Frontal cortex (tissue), 3 donors: ENCODE measurements at regions not wholly inside any gene's neighbourhood (a gene's known extent, or its start where the extent isn't known, plus 50 kb on each side); places are given as distances from the start of the nearest gene placed in this dataset.
A peak's percentile ranks its signal among the peaks of the same experiment; 100 is the strongest.

ENCODE experiments used
- DNase-seq, 2 donors: peaks; one replicate each; pipeline ENCODE4 v3.0.0; 2012; ENCODE audit warnings: low spot score in 2 of 2
- FAIRE-seq: peaks from 2 replicates; lab custom pipeline; 2012; peaks lifted over from hg19 to GRCh38; lab: Jason Lieb, UNC
- donor health status: control.
- donor health status: control.
- donor health status: control.

- FAIRE-seq (no peak), DNase-seq (no peak)
These were observed 158.8 kb downstream of the KLF13 start for GRCh38 chr15:31485431-31485830.

DNA sequence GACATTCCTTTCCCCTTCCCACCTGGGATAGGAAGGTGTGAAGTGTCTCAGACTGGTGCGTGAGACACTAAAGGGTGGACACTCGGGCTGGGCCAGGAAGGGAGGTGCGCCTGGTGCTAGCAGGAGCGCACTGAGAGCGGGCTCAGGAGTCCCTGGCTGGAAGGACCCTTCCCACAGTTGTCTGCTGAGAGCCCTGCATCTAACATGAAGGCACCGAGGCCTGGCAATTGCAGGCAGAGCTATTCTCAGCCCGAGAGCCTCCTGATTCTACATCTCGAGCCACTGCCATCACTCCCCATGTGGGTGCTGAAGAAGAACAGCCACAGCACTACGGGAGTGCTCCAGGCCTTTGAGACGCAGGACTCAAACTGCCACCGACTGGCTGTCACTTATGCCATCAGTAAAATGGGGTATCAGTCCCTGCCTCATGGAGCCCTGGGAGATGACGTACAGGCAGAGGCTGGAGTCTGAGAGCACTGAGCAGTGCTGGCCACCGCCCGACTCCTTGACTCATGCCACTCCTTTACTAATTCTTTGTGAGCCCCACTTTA, 159.4 kb downstream of the KLF13 start:
- DNase-seq (no peak), FAIRE-seq (no peak)

DNA sequence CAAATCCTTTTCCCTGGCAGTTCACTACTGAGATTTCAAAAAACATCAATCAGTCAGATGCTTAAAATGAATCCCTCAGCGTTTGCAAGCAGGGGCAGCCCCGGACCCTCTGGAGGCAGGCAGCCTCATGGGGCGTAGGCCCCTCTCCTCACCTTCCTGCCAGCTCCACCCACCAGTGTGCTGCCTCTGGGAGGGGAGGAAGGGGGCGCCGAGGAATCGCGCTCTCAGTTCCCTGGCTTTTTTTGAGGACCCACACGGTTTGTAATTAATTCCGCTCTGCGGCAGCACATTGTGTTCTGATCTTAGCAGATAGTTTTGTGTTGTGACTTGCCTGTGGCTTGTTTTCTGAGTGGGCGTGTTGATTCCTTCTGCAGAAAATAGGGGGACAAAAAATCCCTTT, 159.9 kb downstream of the KLF13 start:
- FAIRE-seq (no peak), DNase-seq (no peak)

DNA sequence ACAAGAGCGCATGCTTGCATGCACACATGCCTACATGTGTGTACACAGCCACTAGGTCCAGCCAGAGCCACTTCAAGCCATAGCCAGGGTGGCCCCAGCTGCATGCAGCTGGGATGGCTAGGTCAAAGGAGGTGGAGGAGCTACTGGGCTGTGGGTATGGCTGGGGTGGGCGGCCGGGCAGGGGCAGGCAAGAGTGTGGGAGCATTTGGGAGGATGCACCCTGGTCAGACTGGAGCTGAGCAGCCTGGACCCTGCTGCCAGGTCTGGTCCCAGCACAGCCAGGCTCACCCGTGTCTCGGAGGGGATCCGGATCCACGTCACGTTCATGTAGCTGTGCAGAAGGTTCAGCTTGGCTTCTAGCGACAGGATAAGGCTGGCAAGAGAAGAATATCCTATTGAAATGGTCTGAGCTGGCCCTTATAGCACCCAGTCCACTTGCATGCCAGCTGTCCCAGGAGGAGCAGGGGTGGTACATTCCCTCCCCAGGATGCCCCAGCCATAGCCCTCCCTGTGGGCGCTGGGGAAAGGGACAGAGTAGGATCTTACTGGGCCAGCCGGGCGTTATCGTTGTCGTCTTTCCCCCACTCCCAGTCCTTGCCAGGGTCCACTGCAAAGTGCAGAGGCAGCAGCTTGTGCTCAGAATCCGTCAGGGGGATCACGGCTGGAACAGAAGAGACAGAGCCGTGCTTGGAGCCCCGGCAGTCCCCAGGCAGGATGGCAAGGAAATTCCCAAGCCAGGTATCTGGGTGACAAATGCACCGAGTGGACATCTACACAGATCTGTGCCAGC, 160.5 kb downstream of the KLF13 start:
- FAIRE-seq (no peak), DNase-seq (no peak)

DNA sequence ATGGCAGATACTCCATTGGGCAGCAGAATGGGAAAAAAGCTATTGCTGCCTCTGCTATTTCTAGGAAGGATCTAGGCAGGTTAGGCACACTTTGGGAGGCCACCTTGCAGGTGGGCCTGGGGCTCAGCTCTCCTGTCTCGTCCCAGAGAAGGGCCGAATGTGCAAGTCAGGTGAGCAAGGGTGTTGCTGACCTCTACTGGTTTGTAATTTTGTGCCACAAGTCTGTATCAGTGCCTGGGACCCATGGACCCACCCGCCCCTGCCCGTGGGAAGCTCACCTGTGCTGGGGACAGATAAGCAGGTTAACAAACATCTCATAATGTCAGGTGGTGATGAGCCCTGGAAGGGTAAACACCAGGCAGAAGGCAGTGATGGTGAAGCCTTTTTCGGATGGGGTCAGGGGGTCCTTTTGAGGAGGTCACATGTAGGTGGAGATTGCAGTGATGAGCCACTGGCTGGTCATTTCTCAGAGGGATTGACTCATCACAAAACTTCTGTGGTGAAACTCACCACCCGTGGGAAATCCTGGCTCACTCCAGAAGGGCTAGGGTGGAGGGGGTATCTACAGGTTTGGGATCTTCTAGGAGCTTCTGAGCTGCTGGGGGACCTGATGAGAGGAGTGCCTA, 161.3 kb downstream of the KLF13 start:
- no peak for FAIRE-seq
- no peak for DNase-seq

DNA sequence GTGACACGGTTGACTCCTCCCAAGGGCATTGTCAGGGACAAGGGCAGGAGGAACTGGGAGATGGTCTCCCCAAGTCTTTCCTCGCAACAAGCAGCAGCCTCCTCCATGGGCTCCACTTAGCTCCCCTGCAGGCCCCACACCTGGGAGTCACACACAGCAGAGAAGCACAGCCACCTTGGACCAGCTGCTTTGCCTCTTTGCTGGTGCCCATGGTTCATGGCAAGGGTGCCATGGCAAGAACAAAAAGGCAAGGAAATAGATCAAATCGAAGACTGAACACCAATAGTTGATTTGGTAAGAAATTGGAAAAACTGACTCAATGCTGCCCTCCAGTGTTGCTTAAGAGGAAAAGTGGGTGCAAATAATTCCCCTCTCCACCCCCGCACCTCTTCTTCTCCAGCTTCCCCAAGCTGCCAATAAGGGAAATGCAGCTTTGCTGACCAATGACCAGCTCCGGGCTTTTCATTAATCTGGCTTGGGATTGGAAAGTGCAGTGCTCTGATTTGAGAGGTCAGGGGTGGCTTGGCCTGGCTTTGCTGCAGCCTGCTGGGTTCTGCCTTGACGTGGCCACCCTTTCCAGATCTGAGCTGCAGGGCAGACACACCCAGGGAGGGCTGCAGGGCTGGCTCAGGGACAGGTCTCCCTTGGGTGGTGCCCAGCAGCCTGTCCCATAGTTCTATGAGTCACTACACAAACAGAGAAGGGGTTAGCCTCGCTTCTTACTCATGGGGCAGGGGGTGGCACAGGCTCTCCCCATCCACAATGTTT, 162.0 kb downstream of the KLF13 start:
- FAIRE-seq = peak; percentile 19

GRCh38 chr15:31489281-31489680, 162.6 kb downstream of the KLF13 start:
- no peak for FAIRE-seq
- no peak for DNase-seq

More for the DNA sequence above, 162.0 kb downstream of the KLF13 start:
- DNase-seq = peak; percentile 77 to 85

DNA sequence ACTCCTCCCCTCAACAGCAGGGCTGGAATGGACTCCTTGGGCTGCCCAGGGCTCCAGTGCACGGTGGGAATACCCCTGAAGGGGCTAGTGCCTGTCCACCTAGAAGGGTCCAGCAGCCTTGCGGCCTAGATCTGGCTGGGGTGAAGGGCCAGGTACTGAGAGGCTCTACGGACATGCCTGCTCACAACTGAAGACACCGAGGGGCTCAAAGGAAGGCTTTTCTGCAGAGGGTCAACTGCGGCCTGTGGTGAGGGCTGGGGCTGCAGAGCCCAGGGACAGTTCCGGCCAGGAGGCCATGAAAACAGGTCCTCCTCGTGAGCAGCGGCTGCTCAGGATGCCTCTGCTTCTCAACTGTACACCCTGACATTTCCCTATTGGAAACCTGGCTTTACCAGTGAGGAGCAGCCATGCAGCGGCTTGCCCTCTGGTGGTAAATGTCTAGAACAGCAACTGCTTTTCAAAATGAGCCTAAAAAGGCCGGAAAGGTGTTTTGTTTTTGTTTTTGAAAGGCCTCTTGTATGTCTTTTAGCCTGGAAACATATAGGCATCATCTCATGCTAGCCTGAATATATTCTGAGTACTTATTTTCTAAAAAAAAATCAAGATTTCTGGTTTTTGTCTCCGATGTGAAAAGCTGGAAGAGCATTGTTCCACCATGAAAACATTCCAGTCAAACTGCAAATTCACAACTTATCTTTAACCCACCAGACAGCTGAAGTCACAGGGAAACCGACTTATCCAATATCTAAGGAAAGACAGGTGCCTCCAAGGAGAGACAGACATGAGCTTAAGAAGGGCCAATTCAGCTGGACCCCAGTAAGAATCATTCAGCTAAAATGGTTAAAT, 163.4 kb downstream of the KLF13 start:
- DNase-seq (peak; percentile 64 to 71), FAIRE-seq (no peak)

- FAIRE-seq = no peak
- no peak for DNase-seq
These were observed 168.2 kb downstream of the KLF13 start for GRCh38 chr15:31494786-31495185.

- FAIRE-seq = no peak
- DNase-seq = no peak
These were observed 168.6 kb downstream of the KLF13 start for GRCh38 chr15:31495281-31495680.

DNA sequence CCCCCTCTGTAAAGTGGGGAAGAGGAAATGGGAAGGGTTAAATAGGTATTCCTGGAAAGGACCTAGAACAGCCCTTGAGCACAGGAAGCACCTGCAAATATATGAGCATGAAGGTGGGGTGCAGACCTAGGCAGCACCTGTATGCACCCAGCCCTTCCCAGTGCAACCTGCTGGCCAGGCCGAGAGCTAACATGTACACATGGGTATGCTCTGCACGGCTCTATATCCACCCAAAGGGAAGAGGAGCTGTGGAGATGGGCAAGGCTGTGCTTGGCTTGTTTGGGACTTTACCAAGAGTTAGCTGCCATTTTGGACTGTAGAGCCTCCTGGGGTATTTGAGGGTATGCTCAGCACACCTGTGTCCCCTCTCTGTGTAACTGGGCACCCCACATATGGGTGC, 171.2 kb downstream of the KLF13 start:
- DNase-seq = no peak
- FAIRE-seq = no peak

DNA sequence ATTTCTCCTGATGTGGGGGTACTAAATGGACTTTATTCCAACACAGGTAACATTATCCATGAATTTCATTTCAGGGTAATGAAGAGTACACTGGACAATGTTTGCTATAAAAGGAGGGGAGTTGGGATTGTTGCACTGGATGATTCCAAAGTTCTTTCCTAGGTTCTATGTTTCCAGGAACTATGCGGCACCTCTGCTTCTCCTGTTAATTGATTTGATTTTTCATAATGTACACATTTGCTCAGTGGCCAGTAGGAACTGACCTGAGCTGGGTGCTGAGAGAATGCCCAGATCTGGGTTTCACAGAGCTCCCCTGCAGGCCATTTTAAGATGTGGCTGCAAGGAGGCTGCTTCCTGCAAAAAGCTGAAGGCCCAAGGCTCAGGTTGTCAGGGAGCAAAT, 171.7 kb downstream of the KLF13 start:
- FAIRE-seq = no peak
- DNase-seq = no peak

DNA sequence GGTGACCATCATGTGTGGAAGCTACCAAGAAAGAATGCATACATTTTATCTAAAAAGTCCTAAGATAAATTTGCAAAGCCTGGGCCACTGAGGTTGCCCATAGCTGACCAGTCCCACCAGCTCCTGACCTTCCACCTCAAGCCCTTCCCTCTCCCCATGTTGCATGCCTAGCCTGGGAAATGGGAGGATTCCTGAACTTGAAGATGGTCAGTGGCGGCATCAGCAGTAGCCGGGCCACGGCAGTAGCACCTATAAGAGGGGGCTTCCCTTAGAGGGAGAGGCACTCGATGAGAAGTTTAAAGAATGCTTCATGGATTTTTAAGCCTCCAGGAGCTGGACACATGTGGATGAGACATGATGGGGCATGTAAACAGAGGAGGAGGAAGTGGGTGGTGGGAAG, 172.1 kb downstream of the KLF13 start:
- FAIRE-seq (no peak), DNase-seq (no peak)

DNA sequence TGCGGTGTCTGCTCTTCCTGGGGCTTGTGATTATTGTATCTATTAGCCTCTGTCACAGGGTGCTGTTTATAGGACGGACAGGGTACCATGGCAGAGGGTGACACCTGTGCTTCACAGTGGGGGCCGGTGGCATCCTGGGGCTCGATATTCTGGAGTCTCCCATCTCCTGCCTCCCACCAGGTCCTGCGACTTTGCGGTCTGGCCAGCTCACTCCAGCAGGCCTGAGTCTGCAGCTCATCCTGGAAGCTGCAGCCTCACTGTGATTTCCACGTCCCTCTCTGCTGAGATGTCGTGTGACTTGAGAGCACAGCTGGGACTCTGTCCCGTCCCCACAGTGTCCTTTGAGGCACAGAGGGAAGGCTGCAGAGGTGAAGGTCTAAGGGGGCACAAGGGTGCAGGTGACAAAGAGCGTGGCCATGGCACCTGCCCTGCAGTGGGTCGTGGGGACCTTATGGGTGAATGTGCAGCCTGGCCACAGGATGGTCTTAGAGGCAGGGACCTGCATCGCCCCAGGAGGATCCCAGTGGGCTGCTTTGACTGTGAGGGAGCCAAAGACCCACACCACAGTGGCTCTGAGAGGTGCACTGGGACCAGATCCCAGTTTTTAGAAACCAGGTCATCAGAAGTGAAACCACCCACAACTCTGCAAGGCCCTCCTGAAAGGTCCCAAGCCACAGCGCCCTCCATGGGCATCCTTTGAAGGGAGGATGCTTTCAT, 172.8 kb downstream of the KLF13 start:
- no peak for DNase-seq
- FAIRE-seq = no peak

DNA sequence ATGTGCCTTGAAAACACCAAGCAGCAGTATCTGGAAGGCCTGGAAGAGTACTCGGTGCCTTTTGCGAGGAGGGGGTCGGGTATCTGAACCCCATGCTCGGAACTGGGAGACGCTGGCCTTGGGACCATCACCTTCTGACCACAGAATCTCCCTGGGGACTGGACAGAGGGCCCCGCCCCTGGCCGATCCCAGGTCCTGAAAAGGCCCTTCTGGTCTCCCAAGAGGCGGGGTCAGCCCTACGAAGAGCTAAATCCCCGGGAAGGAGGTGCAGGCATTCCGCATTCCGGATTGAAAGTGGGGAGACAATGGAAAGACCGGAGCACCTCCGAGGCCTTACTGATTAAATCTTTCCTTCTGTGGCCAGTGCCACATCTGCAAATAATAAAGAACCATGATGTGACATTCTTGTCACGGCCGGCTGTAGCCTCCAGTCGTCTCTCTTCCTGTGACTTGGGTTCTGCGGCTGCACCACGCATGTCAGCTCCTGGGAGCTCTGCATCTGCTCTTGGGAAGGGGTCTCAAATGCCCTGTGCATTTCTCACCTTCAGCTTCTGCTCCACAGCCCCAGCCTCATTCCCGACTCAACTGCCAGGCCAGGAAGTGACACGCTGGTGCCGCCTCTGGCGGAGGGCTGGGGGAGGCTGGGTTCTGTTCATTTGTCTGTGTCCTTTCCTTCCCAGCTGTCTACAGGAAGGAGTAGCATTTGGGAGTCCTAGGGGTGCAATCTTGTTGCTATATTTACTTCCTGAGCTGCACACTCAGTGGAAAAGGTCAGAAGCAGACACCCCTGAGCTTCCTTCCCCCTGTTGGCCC, 173.5 kb downstream of the KLF13 start:
- FAIRE-seq = no peak
- DNase-seq = no peak

- no peak for DNase-seq
- FAIRE-seq = no peak
These were observed 174.3 kb downstream of the KLF13 start for GRCh38 chr15:31500766-31501449.

DNA sequence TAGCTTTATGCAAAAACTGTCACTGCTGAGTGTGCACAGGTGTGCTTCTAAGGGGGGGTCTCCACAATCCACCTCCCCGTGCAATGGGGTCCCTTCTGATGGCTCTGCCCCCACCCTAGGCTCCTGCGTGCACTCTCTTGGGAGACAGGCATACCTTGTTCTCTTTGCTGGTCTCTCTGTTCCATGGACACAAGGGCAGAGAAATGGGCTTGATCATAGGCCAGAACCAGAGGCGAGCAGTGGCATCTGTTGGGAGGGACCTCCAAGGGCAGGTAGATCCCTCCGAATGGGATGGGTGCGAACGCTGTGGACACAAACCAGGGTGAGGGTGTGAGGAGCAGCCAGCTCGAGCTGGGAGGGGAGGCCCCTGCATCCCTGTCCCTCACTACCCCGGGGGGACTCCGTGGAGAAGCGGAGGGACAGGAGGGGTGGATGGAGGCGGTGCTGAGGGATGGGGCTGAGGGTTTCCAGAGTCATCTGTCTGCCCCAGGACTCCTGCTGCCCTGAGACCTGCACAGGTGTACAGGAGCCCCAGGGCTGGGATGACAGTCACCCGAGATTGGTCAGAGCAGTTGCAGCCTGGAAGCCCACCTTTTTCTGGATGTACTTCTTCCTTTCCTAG, 175.0 kb downstream of the KLF13 start:
- FAIRE-seq = no peak

More for the DNA sequence above, 175.0 kb downstream of the KLF13 start:
- DNase-seq = no peak
